HepG2 (cell line): ENCODE measurements at regions not wholly inside any gene's neighbourhood (a gene's known extent, or its start where the extent isn't known, plus 50 kb on each side); places are given as distances from the start of the nearest gene placed in this dataset.

Experiments used
- ATAC-seq: fragments of 200-7000 bp; cut with Tn5 transposase; 3 replicates; pipeline ENCODE4 v1.9.1; 2020; ENCODE audit warnings: mild to moderate bottlenecking, moderate library complexity
- BruUV-seq: library from RNA; stranded (reverse); fragments of 400-500 nt; replicated peaks from 2 replicates; lab custom pipeline; 2021; lab: Mats Ljungman, UMichigan
- CTCF ChIA-PET: fragments of 300-600 bp; formaldehyde crosslinking; extraction: SDS; loops from one replicate; lab custom pipeline; 2021; ENCODE audit warnings: low total read pairs, inconsistent platforms, low intra/inter-chr PET ratio; lab: Yijun Ruan, JAX
- POLR2A ChIA-PET: fragments of 350-600 bp; sonication (Branson Sonifier 250); formaldehyde crosslinking; loops from one replicate; lab custom pipeline; 2020; ENCODE audit warnings: antibody characterized with exemption, inconsistent platforms; lab: Yijun Ruan, JAX
- DNase-seq: peaks from one replicate; pipeline ENCODE4 v3.0.0-alpha.2; 2015; ENCODE audit warnings: low spot score
- FAIRE-seq: peaks from 3 replicates; lab custom pipeline; 2011; peaks lifted over from hg19 to GRCh38; lab: Jason Lieb, UNC
- H2AFZ ChIP-seq: one replicate; pipeline ENCODE4 v1.6.1; 2011; ENCODE audit warnings: low read length, inconsistent platforms
- H3K27ac ChIP-seq: fragments of 300-600 bp; 3 replicates; pipeline ENCODE4 v1.8.0; 2011; ENCODE audit warnings: mixed run types, mild to moderate bottlenecking, mixed read lengths, low read length, inconsistent platforms; ENCODE audit not compliant: insufficient read depth; ENCODE audit errors: extremely low read length
- H3K27me3 ChIP-seq, 2 experiments: fragments of 200-600 bp in 1 of 2; 2 replicates in 1 of 2; 3 replicates in 1 of 2; pipeline versions ENCODE4 v1.6.0 to v1.8.0; 2011; ENCODE audit warnings: low read length in 2 of 2, mild to moderate bottlenecking in 2 of 2, moderate library complexity in 2 of 2, inconsistent platforms in 1 of 2; ENCODE audit not compliant: insufficient read depth in 2 of 2, control insufficient read depth in 1 of 2
- H3K36me3 ChIP-seq, 2 experiments: fragments of 200-600 bp in 1 of 2; replicated peaks in 1 of 2; 2 replicates in 1 of 2; 3 replicates in 1 of 2; pipeline versions ENCODE4 v1.5.1 to v1.8.0; 2011; ENCODE audit warnings: low read length in 2 of 2, inconsistent platforms in 1 of 2; ENCODE audit not compliant: insufficient read depth in 2 of 2, control insufficient read depth in 1 of 2
- H3K4me1 ChIP-seq: 2 replicates; pipeline ENCODE4 v1.5.1; 2012; ENCODE audit warnings: low read length, inconsistent platforms; ENCODE audit not compliant: insufficient read depth
- H3K4me2 ChIP-seq: 2 replicates; pipeline ENCODE4 v1.6.0; 2011; ENCODE audit warnings: low read depth, low read length, inconsistent platforms
- H3K4me3 ChIP-seq, 3 experiments: fragments of 200-600 bp in 1 of 3; sonication (generic), shearing (Covaris generic) in 1 of 3; replicated peaks in 1 of 3; 2 replicates each; pipeline ENCODE4 v1.5.1; 2011 to 2016; ENCODE audit warnings: low read length in 3 of 3, inconsistent platforms in 2 of 3, low read depth in 2 of 3, mild to moderate bottlenecking in 2 of 3, control low read depth in 1 of 3, mixed read lengths in 1 of 3; ENCODE audit not compliant: insufficient read depth in 1 of 3
- H3K79me2 ChIP-seq: one replicate; pipeline ENCODE4 v1.6.1; 2011; ENCODE audit warnings: low read length, inconsistent platforms; ENCODE audit not compliant: insufficient read depth
- H3K9ac ChIP-seq: 2 replicates; pipeline ENCODE4 v1.6.0; 2011; ENCODE audit warnings: mild to moderate bottlenecking, low read depth, low read length, inconsistent platforms; ENCODE audit not compliant: insufficient read depth
- H3K9me3 ChIP-seq: 2 replicates; pipeline ENCODE4 v1.5.1; 2012; ENCODE audit warnings: mild to moderate bottlenecking, low read length
- H4K20me1 ChIP-seq: 2 replicates; pipeline ENCODE4 v1.6.0; 2011; ENCODE audit warnings: inconsistent platforms, mild to moderate bottlenecking, low read length, moderate library complexity; ENCODE audit not compliant: insufficient read depth
- CEBPB ChIP-seq: IDR thresholded peaks from 2 replicates; pipeline ENCODE4 v1.6.1; 2011; ENCODE audit warnings: low read depth, low read length, improper control_type of control experiment, borderline replicate concordance
- KDM1A ChIP-seq: IDR thresholded peaks from 2 replicates; pipeline ENCODE4 v1.6.1; 2016; ENCODE audit warnings: missing compliant biosample characterization
- MXD4 ChIP-seq: IDR thresholded peaks from 2 replicates; pipeline ENCODE4 v1.6.1; 2016; ENCODE audit warnings: mild to moderate bottlenecking, missing biosample characterization, missing genetic modification reagents
- NR2C2 ChIP-seq: sonication (generic); formaldehyde crosslinking; IDR thresholded peaks from 2 replicates; pipeline ENCODE4 v1.4.0; 2020; ENCODE audit warnings: missing genetic modification reagents, mild to moderate bottlenecking, moderate library complexity, borderline replicate concordance
- SATB2 ChIP-seq: sonication (generic); formaldehyde crosslinking; IDR thresholded peaks from 2 replicates; pipeline ENCODE4 v1.5.0; 2020; ENCODE audit warnings: missing genetic modification reagents
- SMAD3 ChIP-seq: sonication (generic); formaldehyde crosslinking; IDR thresholded peaks from 2 replicates; pipeline ENCODE4 v1.4.0; 2020; ENCODE audit warnings: missing genetic modification reagents
- SOX13 ChIP-seq, 3 experiments: fragments of 450-650 bp in 1 of 3; sonication (generic) in 1 of 3; formaldehyde crosslinking in 1 of 3; IDR thresholded peaks in 2 of 3; conservative IDR thresholded peaks in 1 of 3; 2 replicates each; pipeline versions ENCODE4 v1.5.0 to v1.6.1; 2016 to 2020; ENCODE audit warnings: antibody characterized with exemption in 1 of 3, mild to moderate bottlenecking in 1 of 3, missing compliant biosample characterization in 1 of 3, missing genetic modification reagents in 1 of 3, moderate library complexity in 1 of 3
- SOX5 ChIP-seq: IDR thresholded peaks from 2 replicates; pipeline ENCODE4 v1.6.1; 2016; ENCODE audit warnings: borderline replicate concordance
- TCF12 ChIP-seq, 2 experiments: fragments of 450-650 bp in 1 of 2; sonication (generic) in 1 of 2; formaldehyde crosslinking in 1 of 2; IDR thresholded peaks; 2 replicates each; pipeline versions ENCODE4 v1.6.1 to v1.8.0; 2017 to 2022; ENCODE audit warnings: antibody characterized with exemption in 1 of 2, mild to moderate bottlenecking in 1 of 2, missing genetic modification reagents in 1 of 2, moderate library complexity in 1 of 2
- ZNF282 ChIP-seq: fragments of 450-650 bp; IDR thresholded peaks from 2 replicates; pipeline ENCODE4 v1.6.1; 2018; ENCODE audit not compliant: partially characterized antibody
- ZNF331 ChIP-seq: sonication (generic); formaldehyde crosslinking; IDR thresholded peaks from 2 replicates; pipeline ENCODE4 v1.4.0; 2020; ENCODE audit warnings: missing genetic modification reagents
- ZNF589 ChIP-seq: sonication (generic); formaldehyde crosslinking; conservative IDR thresholded peaks from 2 replicates; pipeline ENCODE4 v1.8.0; 2022; ENCODE audit warnings: mild to moderate bottlenecking, moderate library complexity, missing genetic modification reagents
- ZNF737 ChIP-seq: sonication (generic); formaldehyde crosslinking; IDR thresholded peaks from 2 replicates; pipeline ENCODE4 v1.5.0; 2020; ENCODE audit warnings: missing genetic modification reagents, mild to moderate bottlenecking, borderline replicate concordance
- WGBS: methylation state at CpG from one replicate; pipeline ENCODE4 v1.1.6; 2017; ENCODE audit warnings: low lambda C conversion rate; 5-methylcytosine and 5-hydroxymethylcytosine counted together
- in situ Hi-C: cut with HindIII; loops from 2 replicates; pipeline ENCODE4 v1.10.0; 2017; ENCODE audit warnings: low pct_unique_long_range_greater_than_20kb; ENCODE audit not compliant: extremely low pct_ligation_motif_present
- intact Hi-C: fragments of 100-400 bp; cut with micrococcal nuclease; formaldehyde crosslinking; loops from one replicate; pipeline ENCODE4 v1.10.0; 2022; ENCODE audit not compliant: unreplicated experiment
- TF ChIP-seq, protein P1 (sequence below): sonication (generic); formaldehyde crosslinking; IDR thresholded peaks from 2 replicates; pipeline ENCODE4 v1.4.0; 2020; ENCODE audit warnings: missing genetic modification reagents, borderline replicate concordance
- TF ChIP-seq, protein P2 (sequence below): sonication (generic); formaldehyde crosslinking; IDR thresholded peaks from 2 replicates; pipeline ENCODE4 v1.5.1; 2020; ENCODE audit warnings: missing genetic modification reagents, mild to moderate bottlenecking, borderline replicate concordance

DNA sequence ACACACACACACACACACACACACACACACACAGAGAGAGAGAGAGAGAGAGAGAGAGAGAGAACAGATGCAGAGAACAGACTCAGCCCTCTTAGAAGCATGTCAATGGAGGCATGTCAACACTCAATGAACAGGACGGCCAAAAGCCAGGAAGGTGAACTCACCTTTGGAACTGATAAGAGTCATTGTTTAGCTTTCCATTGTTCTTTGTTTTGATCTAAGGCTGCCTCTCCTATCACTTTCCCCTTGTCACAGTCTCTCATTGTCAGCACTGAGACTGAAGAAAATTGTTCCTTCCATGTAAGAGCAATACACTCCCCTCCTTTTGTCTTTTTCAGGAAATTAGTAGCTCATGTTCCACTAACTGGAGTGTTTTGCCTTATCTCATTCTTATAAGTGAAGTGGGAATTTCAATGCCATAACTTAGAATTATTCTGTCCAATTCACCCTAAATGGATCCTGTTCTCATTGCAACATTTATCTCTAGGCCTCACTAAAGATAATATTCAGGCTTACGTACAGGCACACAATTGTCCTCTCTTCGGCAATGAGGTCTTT, 218.0 kb downstream of the DUSP6 start:
- ChIA-PET POLR2A (no interaction called here), CTCF (no interaction called here)
- Histone ChIP-seq H3K9me3 (no peaks in the 10 kb centered on the region), H3K27ac (no peak overlapping the region), H3K27me3 (no peaks in the 10 kb centered on the region; a peak in 1 of 5 replicates), H3K4me2 (no peak overlapping the region), H3K4me3 (no peak overlapping the region), H3K4me1 (no peaks in the 10 kb centered on the region), H3K79me2 (no peaks in the 10 kb centered on the region), H3K9ac (no peak overlapping the region), H4K20me1 (no peaks in the 10 kb centered on the region), H3K36me3 (no peaks in the 10 kb centered on the region), H2AFZ (no peak overlapping the region)
- DNase-seq, result peak; percentile 12
- 49% methylated on average over 2 of the region's 3 CpGs for WGBS
- TF ChIP-seq ZNF589 (CRISPR knock-in tag) (no peak), SOX13 (IDR thresholded peaks at IDR 0.05) (peak; percentile 55; the same call in 1 of the 2 replicates), SOX13 (CRISPR knock-in tag; conservative IDR thresholded peaks at IDR 0.05 in 1 of 2, IDR thresholded peaks at IDR 0.05 in 1 of 2) (peak in 1 of 2 experiments; percentile 76; a peak in 2 of 4 replicates), NR2C2 (no peak), SMAD3 (CRISPR knock-in tag) (no peak), MXD4 (CRISPR knock-in tag) (no peak), ZNF282 (no peak), SOX5 (0 out of 2 replicates have a peak, but pooled peaks have one; percentile 31), KDM1A (no peak)
- BruUV-seq, result no TSS peak
- intact Hi-C loops, result no loop called here
- no peak for ATAC-seq
- FAIRE-seq, result no peak
- in situ Hi-C loops, result no loop called here

DNA sequence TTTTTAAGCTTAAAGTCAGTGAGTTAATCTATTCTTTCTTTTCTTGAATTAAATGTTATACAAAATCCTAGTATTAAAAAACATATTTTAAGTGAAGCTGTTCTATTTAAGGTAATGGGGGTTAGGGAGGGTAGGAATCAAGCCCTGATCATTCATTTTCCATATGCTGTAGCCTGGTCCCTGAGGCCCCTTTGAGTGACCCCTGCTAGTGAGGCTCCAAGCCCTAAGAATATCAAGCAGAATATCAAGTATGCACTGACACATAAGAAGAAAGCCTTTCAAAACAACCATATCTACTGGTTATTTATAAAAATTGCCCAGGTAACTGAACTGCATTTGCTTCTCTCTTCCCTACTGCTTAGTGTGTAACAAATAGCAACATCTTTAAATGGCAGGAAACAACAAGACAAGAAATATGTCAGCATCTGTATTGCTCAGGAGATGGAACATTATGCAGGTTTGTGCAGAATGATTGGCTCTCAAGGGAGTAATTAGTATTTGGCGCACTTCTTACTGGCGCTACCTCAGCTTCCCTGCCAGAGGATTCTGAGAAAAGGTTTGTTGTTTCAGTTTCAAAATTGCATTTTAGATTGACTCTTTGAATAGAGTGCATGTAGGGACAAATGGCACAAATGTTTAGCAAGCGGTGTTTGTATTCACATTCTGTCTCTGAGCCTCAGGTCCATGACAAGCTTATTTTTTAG, 223.0 kb downstream of the DUSP6 start:
- POLR2A ChIA-PET, result no interaction called here
- 83% methylated on average over 3 of the region's 3 CpGs for WGBS
- Histone ChIP-seq H3K9me3 (no peaks in the 10 kb centered on the region), H3K27ac (no peak overlapping the region), H4K20me1 (no peaks in the 10 kb centered on the region), H3K9ac (no peak overlapping the region), H3K27me3 (no peaks in the 10 kb centered on the region; a peak in 1 of 5 replicates), H3K36me3 (no peaks in the 10 kb centered on the region), H3K79me2 (no peaks in the 10 kb centered on the region), H2AFZ (no peak overlapping the region), H3K4me1 (no peaks in the 10 kb centered on the region), H3K4me2 (no peak overlapping the region), H3K4me3 (no peak overlapping the region)
- DNase-seq, result no peak
- in situ Hi-C loops, result no loop called here
- FAIRE-seq, result no peak
- no peak for ATAC-seq
- intact Hi-C loops, result no loop called here
- CTCF ChIA-PET, result no interaction called here
- no TSS peak for BruUV-seq
- TF ChIP-seq CEBPB, result no peak
- TF ChIP-seq, protein P1, sequence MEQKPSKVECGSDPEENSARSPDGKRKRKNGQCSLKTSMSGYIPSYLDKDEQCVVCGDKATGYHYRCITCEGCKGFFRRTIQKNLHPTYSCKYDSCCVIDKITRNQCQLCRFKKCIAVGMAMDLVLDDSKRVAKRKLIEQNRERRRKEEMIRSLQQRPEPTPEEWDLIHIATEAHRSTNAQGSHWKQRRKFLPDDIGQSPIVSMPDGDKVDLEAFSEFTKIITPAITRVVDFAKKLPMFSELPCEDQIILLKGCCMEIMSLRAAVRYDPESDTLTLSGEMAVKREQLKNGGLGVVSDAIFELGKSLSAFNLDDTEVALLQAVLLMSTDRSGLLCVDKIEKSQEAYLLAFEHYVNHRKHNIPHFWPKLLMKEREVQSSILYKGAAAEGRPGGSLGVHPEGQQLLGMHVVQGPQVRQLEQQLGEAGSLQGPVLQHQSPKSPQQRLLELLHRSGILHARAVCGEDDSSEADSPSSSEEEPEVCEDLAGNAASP (CRISPR knock-in tag), result no peak
- no peak for TF ChIP-seq SATB2 (CRISPR knock-in tag)
- TF ChIP-seq ZNF737 (CRISPR knock-in tag), result no peak
- TF ChIP-seq ZNF331 (CRISPR knock-in tag), result no peak
- TF ChIP-seq TCF12 (IDR thresholded peaks at IDR 0.05), result no peak
- TF ChIP-seq TCF12 (CRISPR knock-in tag; IDR thresholded peaks at IDR 0.05), result no peak
- TF ChIP-seq, protein P2, sequence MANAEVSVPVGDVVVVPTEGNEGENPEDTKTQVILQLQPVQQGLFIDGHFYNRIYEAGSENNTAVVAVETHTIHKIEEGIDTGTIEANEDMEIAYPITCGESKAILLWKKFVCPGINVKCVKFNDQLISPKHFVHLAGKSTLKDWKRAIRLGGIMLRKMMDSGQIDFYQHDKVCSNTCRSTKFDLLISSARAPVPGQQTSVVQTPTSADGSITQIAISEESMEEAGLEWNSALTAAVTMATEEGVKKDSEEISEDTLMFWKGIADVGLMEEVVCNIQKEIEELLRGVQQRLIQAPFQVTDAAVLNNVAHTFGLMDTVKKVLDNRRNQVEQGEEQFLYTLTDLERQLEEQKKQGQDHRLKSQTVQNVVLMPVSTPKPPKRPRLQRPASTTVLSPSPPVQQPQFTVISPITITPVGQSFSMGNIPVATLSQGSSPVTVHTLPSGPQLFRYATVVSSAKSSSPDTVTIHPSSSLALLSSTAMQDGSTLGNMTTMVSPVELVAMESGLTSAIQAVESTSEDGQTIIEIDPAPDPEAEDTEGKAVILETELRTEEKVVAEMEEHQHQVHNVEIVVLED, result no peak
